ENCODE measurements at regions not wholly inside any gene's neighbourhood (a gene's known extent, or its start where the extent isn't known, plus 50 kb on each side); places are given as distances from the start of the nearest gene placed in this dataset.
"Not testable (repeated sequence)": the region's sequence is repeated elsewhere in the genome, so short reads cannot be mapped to it uniquely, and the experiment has no call there.

GRCh38 chr9:2243666-2244555 lies 228.8 kb downstream of the SMARCA2 start:
- DNase-seq (ENCODE audit: low read depth in 2 of 2), result no peak

- DNase-seq (ENCODE audit: low read depth in 2 of 2), result no peak
Measured at GRCh38 chr9:2247340-2247739, 232.2 kb downstream of the SMARCA2 start.

GRCh38 chr9:2248768-2249265 lies 233.7 kb downstream of the SMARCA2 start:
- DNase-seq (ENCODE audit: low read depth in 2 of 2), result no peak

DNA sequence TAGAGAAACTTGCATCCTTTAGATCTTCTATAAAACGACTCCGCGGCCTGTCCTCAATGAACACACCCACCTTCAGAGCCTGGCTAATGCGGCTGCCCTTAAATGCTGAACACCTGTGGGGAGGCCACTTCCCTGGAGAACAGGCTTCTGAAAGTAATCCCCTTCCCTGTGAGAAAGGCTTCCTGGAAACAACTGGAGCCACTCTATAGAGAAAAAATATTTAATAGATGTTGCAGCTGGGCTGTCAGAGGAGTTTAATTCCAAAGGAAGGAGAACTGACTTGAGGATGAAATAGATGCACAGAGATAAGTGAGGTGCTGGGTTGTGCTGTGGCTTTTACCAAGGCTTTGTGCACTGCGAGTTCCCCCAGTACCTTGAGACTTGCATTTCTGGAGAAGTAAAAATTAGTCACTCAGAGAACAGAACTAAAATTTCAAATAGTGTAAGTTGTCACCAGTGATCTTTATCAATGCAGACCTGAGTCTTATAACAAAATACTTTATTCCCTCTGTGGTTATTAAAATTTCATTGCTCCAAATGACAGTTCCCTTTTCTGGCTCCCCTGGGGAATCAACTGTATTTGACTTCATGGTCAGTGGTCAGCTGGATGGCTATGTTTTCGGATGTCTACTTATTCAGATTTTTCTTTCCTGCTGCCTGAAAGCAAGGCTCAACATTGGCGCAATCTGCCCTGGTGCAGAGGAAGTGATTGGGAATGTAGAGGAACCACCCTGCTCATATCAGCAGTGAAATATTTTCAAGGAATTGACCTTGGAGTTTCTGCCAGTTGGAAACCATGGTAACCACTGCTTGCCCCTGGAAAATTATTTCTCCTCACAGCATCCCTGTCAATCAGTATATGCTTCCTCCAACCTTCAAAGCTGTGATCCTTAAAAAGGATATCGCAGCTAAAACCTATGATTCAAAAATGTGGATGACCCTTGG lies 238.8 kb downstream of the SMARCA2 start:
- no peak for DNase-seq (ENCODE audit: low read depth in 2 of 2)

GRCh38 chr9:2255128-2255527 lies 240.0 kb downstream of the SMARCA2 start:
- no peak for DNase-seq (ENCODE audit: low read depth in 2 of 2)

GRCh38 chr9:2257248-2257929 lies 242.2 kb downstream of the SMARCA2 start:
- no peak for DNase-seq (ENCODE audit: low read depth in 2 of 2)

DNA sequence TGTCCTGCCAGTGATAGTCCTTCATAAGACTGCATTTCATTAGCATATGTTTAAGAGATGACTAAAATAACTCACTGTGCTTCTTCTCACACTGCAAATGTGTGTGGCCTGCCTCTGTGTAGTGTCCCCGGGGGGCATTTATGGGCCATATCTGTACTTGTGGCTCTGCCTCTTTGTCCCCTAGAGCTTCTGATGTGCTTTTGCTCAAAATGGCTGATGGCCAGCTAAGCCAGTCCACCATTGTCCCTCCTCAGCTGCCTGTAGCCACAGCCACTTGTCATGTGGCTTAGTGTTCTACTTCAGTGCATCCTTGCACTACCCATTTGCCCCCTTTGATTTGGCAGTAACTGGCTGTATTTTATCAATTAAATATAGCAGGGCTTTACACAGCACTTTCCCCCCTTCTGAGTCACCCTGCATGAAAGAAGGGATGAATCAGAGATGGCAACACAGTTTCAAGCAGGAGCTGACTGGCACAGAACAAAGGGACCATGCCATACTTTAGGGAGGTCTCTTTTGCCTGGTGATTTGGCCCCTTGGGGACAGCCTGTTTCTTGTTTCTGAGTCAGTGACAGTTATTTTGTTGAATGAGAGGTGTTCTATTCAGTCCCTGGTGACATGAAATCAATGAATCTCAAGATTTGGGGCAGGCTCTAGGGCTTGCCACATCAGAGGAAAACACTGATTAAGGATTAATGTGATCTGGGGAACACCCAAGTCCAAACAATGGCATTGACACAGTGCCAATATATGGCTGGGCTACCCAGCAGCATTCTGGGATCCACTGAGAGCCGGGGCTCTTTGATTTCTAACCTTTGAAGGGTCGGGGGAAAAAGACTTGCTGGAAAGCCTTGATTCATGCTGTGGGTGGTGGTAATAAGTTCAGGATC lies 245.5 kb downstream of the SMARCA2 start:
- no peak for DNase-seq (ENCODE audit: low read depth in 2 of 2)

GRCh38 chr9:2261421-2262103 lies 246.4 kb downstream of the SMARCA2 start:
- DNase-seq (ENCODE audit: low read depth in 2 of 2), result no peak

DNA sequence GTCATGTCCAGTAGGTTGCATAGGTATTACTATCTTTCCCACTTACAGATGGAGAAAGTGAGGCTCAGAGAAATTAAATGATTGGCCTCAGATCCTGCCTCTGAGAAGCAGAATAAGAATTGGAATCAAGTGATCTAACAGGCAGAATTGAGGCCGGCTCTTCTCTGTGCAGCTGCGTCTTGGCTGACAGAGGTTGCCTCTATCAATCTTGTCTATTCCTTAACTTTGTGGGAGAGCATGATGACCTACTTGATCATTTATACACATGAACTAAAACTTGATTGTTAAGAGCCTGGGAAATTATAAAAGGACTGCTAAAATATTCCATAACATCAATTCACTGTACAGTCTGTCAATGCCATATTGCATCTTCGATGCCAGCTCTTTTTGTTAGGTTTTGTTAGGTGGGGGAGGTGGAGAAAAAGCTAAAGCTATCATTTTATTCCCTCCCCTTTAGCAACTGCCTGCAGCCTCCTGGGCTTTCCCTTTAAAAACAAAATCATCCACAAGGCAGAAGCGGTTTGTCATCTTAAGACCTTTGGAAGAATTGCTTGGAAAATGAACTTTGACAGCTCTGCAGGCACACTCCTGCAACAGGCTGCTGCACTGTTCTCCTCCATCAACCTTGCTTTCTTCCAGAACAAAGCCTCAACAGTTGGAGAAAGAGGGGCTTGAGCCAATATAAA lies 247.4 kb downstream of the SMARCA2 start:
- DNase-seq (ENCODE audit: low read depth in 2 of 2), result no peak

DNA sequence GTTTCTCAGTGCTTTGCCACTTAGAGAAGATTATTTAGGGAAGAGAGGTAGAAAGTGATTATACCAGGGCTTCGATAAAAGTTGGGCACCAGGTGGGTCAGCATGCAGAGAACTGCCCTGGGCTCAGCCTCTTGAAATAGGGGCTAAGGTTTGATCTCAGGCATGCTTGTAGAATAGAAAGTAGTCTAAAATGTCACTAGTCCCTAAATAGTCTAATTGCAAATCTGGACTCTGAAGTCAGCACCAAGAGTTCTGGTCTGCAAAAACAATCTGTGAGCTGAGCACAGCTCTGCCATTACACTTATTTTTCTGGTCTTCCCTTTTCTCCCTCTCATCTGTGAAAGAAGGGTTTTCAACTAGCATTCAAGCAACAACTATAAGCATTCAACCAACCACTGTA lies 248.0 kb downstream of the SMARCA2 start:
- no peak for DNase-seq (ENCODE audit: low read depth in 2 of 2)

GRCh38 chr9:2263665-2264064 lies 248.5 kb downstream of the SMARCA2 start:
- no peak for DNase-seq (ENCODE audit: low read depth in 2 of 2)

DNA sequence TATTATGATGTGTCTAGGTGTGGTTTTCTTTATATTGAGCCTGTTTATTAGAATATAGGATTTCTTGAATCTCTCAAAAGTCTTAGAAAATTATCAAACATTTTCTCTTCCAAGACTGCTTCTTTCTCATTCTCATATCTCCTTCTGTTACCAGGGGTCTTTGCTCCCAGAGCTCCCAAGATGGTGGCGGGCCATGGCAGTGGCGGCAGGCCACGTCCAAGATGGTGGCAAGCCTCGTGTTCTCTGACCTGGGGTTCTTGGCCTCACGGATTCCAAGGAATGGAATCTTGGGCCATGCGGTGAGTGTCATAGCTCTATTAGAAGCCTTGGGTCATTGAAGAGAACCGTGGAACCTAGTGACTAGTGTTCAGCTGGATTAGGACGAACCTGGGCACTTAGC lies 248.9 kb downstream of the SMARCA2 start:
- DNase-seq (ENCODE audit: low read depth in 2 of 2), result no peak

DNA sequence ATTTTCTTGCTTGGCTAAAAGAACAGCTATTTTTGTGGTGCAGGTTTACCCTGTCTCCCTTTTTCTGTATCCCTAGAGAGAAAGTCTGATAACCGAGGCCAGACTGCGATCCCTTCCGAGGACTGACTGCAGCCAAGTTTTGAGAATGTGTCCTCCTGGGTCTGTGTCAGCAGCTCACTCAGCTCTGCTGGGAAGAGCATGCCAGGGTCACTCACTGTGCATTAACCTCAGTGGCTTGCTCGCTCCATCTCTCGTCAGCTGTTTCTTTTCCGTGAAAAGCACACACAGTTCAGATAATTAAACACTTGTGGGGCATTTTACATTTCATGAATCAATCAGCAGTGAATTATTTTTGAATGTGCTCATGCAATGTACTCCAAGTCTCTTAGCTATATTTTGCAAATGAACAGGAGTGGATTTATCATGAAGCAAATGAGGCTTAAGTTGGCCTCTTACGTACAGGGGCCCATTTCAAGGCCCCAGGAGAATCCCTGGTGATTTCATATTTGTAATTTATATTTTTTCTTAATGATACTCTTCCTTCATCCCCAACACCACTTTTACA lies 252.1 kb downstream of the SMARCA2 start:
- DNase-seq (ENCODE audit: low read depth in 2 of 2), result no peak

- no peak for DNase-seq (ENCODE audit: low read depth in 2 of 2)
Measured at GRCh38 chr9:2269778-2270177, 254.6 kb downstream of the SMARCA2 start.

GRCh38 chr9:2270565-2270964 lies 255.4 kb downstream of the SMARCA2 start:
- DNase-seq (ENCODE audit: low read depth in 2 of 2), result no peak

DNA sequence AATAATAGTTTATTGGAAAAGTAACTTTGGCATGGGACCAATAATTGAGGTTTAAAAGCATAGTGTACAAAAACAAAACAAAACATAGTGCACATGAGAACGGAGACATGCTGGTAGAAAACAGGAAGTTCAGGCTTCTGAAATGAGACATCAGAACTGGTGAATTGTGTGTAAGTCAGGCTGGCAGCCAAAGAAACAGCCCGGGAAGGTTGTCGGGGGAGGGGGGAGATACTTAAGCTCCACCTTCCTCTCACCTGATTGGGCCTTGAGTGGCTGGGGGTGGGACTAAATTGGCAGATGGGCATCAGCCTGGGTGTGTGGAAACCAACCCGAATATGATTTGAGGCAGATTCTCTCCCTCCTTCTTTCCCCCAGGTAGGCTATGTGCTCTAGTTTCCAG lies 256.3 kb downstream of the SMARCA2 start:
- no peak for DNase-seq (ENCODE audit: low read depth in 2 of 2)

- no peak for DNase-seq (ENCODE audit: low read depth in 2 of 2)
Measured at GRCh38 chr9:2274762-2275161, 259.6 kb downstream of the SMARCA2 start.

DNA sequence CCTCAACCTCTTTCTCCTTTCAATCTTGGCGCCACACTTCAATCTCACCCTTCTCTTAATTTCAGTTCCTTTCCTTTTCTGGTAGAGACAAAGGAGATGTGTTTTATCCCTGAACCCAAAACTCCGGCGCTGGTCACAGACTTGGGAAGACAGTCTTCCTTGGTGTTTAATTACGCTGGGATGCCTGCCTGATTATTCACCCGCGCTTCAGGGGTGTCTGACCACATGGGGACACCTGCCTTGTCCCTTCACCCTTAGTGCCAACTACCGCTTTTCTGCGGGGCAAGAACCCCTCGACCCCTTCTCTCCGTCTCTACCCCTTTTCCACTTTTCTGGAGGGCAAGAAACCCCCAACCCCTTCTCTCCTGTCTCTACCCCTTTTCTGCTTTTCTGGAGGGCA lies 261.1 kb downstream of the SMARCA2 start:
- DNase-seq (ENCODE audit: low read depth in 2 of 2), result no peak

GRCh38 chr9:2277133-2277532 lies 262.0 kb downstream of the SMARCA2 start:
- DNase-seq (ENCODE audit: low read depth in 2 of 2), result not testable (repeated sequence)
